COLO668 (cell line): ENCODE measurements at regions not wholly inside any gene's neighbourhood (a gene's known extent, or its start where the extent isn't known, plus 50 kb on each side); places are given as distances from the start of the nearest gene placed in this dataset.

ENCODE experiments used
- DNase-seq: peaks from one replicate; lab custom pipeline; 2025; ENCODE audit not compliant: unreplicated experiment; lab: John Stamatoyannopoulos, UW

GRCh38 chr13:73972545-73972944 lies 161.7 kb downstream of the KLF12 start:
- DNase-seq: no peak

GRCh38 chr13:73971481-73971880 lies 162.7 kb downstream of the KLF12 start:
- no peak for DNase-seq

GRCh38 chr13:73970421-73971055 lies 163.7 kb downstream of the KLF12 start:
- DNase-seq: no peak

- DNase-seq: no peak
Measured at GRCh38 chr13:73967397-73968165, 166.6 kb downstream of the KLF12 start.

- no peak for DNase-seq
Measured at GRCh38 chr13:73966331-73966730, 167.9 kb downstream of the KLF12 start.

GRCh38 chr13:73962284-73962683 lies 171.9 kb downstream of the KLF12 start:
- no peak for DNase-seq

GRCh38 chr13:73961181-73961580 lies 173.0 kb downstream of the KLF12 start:
- no peak for DNase-seq

GRCh38 chr13:73960474-73960873 lies 173.7 kb downstream of the KLF12 start:
- DNase-seq: no peak

- DNase-seq: no peak
Measured at GRCh38 chr13:73958657-73959397, 175.4 kb downstream of the KLF12 start.

GRCh38 chr13:73957889-73958288 lies 176.3 kb downstream of the KLF12 start:
- DNase-seq: no peak

- DNase-seq: no peak
Measured at GRCh38 chr13:73956795-73957408, 177.3 kb downstream of the KLF12 start.

GRCh38 chr13:73955977-73956500 lies 178.2 kb downstream of the KLF12 start:
- no peak for DNase-seq

- no peak for DNase-seq
Measured at GRCh38 chr13:73954808-73955207, 179.4 kb downstream of the KLF12 start.

GRCh38 chr13:73952648-73953047 lies 181.6 kb downstream of the KLF12 start:
- DNase-seq: no peak

GRCh38 chr13:73948848-73949529 lies 185.2 kb downstream of the KLF12 start:
- no peak for DNase-seq

GRCh38 chr13:73945871-73946270 lies 188.3 kb downstream of the KLF12 start:
- DNase-seq: no peak

- DNase-seq: no peak
Measured at GRCh38 chr13:73945382-73945781, 188.8 kb downstream of the KLF12 start.

- no peak for DNase-seq
Measured at GRCh38 chr13:73943965-73944233, 190.3 kb downstream of the KLF12 start.

GRCh38 chr13:73943137-73943964 lies 190.9 kb downstream of the KLF12 start:
- DNase-seq: no peak

GRCh38 chr13:73941752-73942151 lies 192.5 kb downstream of the KLF12 start:
- no peak for DNase-seq
